ENCODE measurements at regions not wholly inside any gene's neighbourhood (a gene's known extent, or its start where the extent isn't known, plus 50 kb on each side); places are given as distances from the start of the nearest gene placed in this dataset.

- TF ChIP-seq CTCF (IDR thresholded peaks at IDR 0.05; ENCODE audit: insufficient read depth, low read length) (no peak), POLR2AphosphoS5 (IDR thresholded peaks at IDR 0.05; ENCODE audit: low read depth) (no peak)
Observed at GRCh38 chr12:68446384-68446783, 114.2 kb upstream of the MDM1 start.
